GM12878 (cell line): ENCODE measurements at regions not wholly inside any gene's neighbourhood (a gene's known extent, or its start where the extent isn't known, plus 50 kb on each side); places are given as distances from the start of the nearest gene placed in this dataset.

Source experiments
- ATAC-seq: fragments of 200-7000 bp; cut with Tn5 transposase; 3 replicates; pipeline ENCODE4 v1.9.1; 2020; ENCODE audit warnings: mild to moderate bottlenecking, moderate library complexity
- BruUV-seq: library from RNA; stranded (reverse); fragments of 400-500 nt; replicated peaks from 2 replicates; lab custom pipeline; 2021; lab: Mats Ljungman, UMichigan
- CTCF ChIA-PET: fragments of 300-600 bp; sonication (Branson Sonifier 250); formaldehyde crosslinking; extraction: SDS; loops from one replicate; lab custom pipeline; 2021; ENCODE audit warnings: inconsistent platforms; lab: Yijun Ruan, JAX
- POLR2A ChIA-PET: fragments of 350-600 bp; formaldehyde crosslinking; extraction: SDS; loops from one replicate; lab custom pipeline; 2021; ENCODE audit warnings: inconsistent platforms; lab: Charles Lee
- RAD21 ChIA-PET: fragments of 300-600 bp; sonication (Branson Sonifier 250); formaldehyde crosslinking; loops from one replicate; lab custom pipeline; 2023; ENCODE audit warnings: antibody characterized with exemption; ENCODE audit not compliant: unreplicated experiment; lab: Charles Lee
- SMC1A ChIA-PET: fragments of 300-600 bp; sonication (Branson Sonifier 250); formaldehyde crosslinking; loops from one replicate; lab custom pipeline; 2023; ENCODE audit not compliant: unreplicated experiment, uncharacterized antibody; lab: Charles Lee
- DNase-seq: peaks from one replicate; pipeline ENCODE4 v3.0.0-alpha.2; 2011; ENCODE audit warnings: low read depth, low spot score
- FAIRE-seq: peaks from 3 replicates; lab custom pipeline; 2011; peaks lifted over from hg19 to GRCh38; lab: Jason Lieb, UNC
- H2AFZ ChIP-seq: 2 replicates; pipeline ENCODE4 v1.6.0; 2011; ENCODE audit warnings: low read depth, low read length, control low read depth; ENCODE audit not compliant: control insufficient read depth
- H3K27ac ChIP-seq: 2 replicates; pipeline ENCODE4 v1.5.1; 2011; ENCODE audit warnings: control low read depth; ENCODE audit not compliant: control insufficient read depth, insufficient read depth
- H3K27me3 ChIP-seq, 2 experiments: replicated peaks in 1 of 2; 2 replicates each; pipeline versions ENCODE4 v1.6.0 to v1.6.1; 2011; ENCODE audit warnings: low read length in 1 of 2; ENCODE audit not compliant: control insufficient read depth in 2 of 2, insufficient read depth in 2 of 2
- H3K36me3 ChIP-seq, 2 experiments: 2 replicates each; pipeline ENCODE4 v1.5.1; 2011; ENCODE audit warnings: low read length in 1 of 2; ENCODE audit not compliant: control insufficient read depth in 2 of 2, insufficient read depth in 2 of 2
- H3K4me1 ChIP-seq: 2 replicates; pipeline ENCODE4 v1.6.1; 2011; ENCODE audit warnings: mild to moderate bottlenecking, low read length, moderate library complexity, mixed read lengths; ENCODE audit not compliant: control insufficient read depth, insufficient read depth
- H3K4me2 ChIP-seq: 2 replicates; pipeline ENCODE4 v1.6.0; 2011; ENCODE audit warnings: control low read depth; ENCODE audit not compliant: control insufficient read depth, insufficient read depth
- H3K4me3 ChIP-seq: fragments of 200-600 bp; sonication (generic); 2 replicates; pipeline ENCODE4 v1.5.1; 2016
- H3K79me2 ChIP-seq: 2 replicates; pipeline ENCODE4 v1.6.0; 2011; ENCODE audit warnings: low read length; ENCODE audit not compliant: control insufficient read depth, insufficient read depth
- H3K9ac ChIP-seq: 2 replicates; pipeline ENCODE4 v1.8.0; 2011; ENCODE audit warnings: low read length, control low read depth, mixed read lengths; ENCODE audit not compliant: control insufficient read depth, insufficient read depth
- H3K9me3 ChIP-seq: replicated peaks from 3 replicates; pipeline ENCODE4 v1.5.1; 2011; ENCODE audit warnings: mild to moderate bottlenecking, low read length; ENCODE audit not compliant: control insufficient read depth, insufficient read depth
- H4K20me1 ChIP-seq: 2 replicates; pipeline ENCODE4 v1.6.0; 2011; ENCODE audit not compliant: control insufficient read depth, insufficient read depth
- JUND ChIP-seq: IDR thresholded peaks from 2 replicates; pipeline ENCODE4 v1.6.1; 2012; ENCODE audit warnings: low read depth, mild to moderate bottlenecking, low read length, improper control_type of control experiment, moderate library complexity
- KAT2A ChIP-seq: conservative IDR thresholded peaks from 2 replicates; pipeline ENCODE4 v1.6.1; 2011; ENCODE audit warnings: low read depth, low read length; ENCODE audit not compliant: control insufficient read depth
- NFXL1 ChIP-seq: fragments of 450-650 bp; IDR thresholded peaks from 2 replicates; pipeline ENCODE4 v1.6.1; 2017; ENCODE audit warnings: antibody characterized with exemption, mild to moderate bottlenecking, borderline replicate concordance
- NRF1 ChIP-seq: conservative IDR thresholded peaks from 2 replicates; pipeline ENCODE4 v1.6.1; 2011; ENCODE audit warnings: mild to moderate bottlenecking, low read depth, low read length, improper control_type of control experiment
- STAT1 ChIP-seq: fragments of 450-650 bp; conservative IDR thresholded peaks from 2 replicates; pipeline ENCODE4 v1.6.1; 2014; ENCODE audit warnings: antibody characterized with exemption, mild to moderate bottlenecking
- USF2 ChIP-seq: IDR thresholded peaks from 2 replicates; pipeline ENCODE4 v1.6.1; 2011; ENCODE audit warnings: low read depth, low read length, improper control_type of control experiment, borderline replicate concordance
- WGBS: methylation state at CpG from one replicate; pipeline ENCODE4 v1.1.6; 2016; ENCODE audit warnings: low lambda C conversion rate; ENCODE audit not compliant: insufficient replicate concordance, insufficient coverage; ENCODE audit errors: missing lambda C conversion rate; 5-methylcytosine and 5-hydroxymethylcytosine counted together
- in situ Hi-C: fragments of 300-500 bp; cut with MboI; formaldehyde crosslinking; loops from 9 replicates; pipeline ENCODE4 v1.14.3; 2018; ENCODE audit warnings: mixed read lengths
- intact Hi-C: fragments of 100-400 bp; cut with micrococcal nuclease; formaldehyde crosslinking; loops from one replicate; pipeline ENCODE4 v1.14.2; 2022; ENCODE audit not compliant: unreplicated experiment
- TF ChIP-seq, protein P1 (sequence below): fragments of 450-650 bp; formaldehyde crosslinking; IDR thresholded peaks from 2 replicates; pipeline ENCODE4 v1.5.0; 2022; ENCODE audit warnings: mild to moderate bottlenecking, missing genetic modification characterization

DNA sequence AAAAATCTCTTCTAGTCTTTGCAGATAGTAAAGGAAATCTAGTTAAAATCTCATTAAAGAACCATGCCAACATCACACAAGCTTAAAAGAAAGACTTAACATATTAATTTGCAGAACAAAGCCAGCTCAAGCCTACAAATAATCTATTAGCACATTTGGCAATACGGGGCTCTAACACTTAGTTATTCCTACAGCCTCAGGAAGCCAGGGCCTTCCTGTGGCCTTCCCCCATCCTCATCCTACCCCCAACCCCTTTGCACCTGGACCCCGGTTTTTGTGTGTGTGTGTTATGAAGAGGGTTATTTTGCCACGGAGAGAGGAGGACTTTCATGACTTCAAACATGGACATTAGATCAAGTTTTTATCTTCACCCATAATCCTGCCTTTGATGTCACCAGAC is 64.6 kb downstream of the FOXB2 start (continued):
- no peak for TF ChIP-seq NRF1

DNA sequence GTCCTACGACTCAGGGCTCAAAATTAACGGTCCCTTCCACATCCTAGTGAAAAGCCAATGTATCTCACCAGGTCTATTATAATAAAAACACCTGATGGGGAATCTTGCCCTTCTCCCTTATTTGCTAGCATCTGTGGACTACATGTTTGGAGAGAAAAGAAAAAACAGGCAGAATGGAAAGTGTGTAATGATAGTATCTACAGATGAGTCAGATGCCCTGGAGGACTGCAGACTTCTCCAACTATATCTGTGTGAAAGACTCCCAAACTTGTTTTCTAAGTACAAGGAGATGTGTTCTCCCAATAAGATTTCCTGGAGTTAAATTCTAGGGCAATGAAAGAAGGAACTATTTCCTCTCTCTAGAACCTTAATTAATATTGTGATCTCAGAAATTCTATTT is 66.0 kb downstream of the FOXB2 start:
- no peaks in the 10 kb centered on the region for H3K27me3 ChIP-seq
- in situ Hi-C loops, result no loop called here
- H4K20me1 ChIP-seq, result no peaks in the 10 kb centered on the region
- H3K4me2 ChIP-seq, result no peak overlapping the region
- ChIA-PET CTCF (no interaction called here), RAD21 (no interaction called here), POLR2A (no interaction called here), SMC1A (no interaction called here)
- no peak for ATAC-seq
- H3K27ac ChIP-seq, result no peak overlapping the region
- H3K4me3 ChIP-seq, result no peak overlapping the region
- no peak for FAIRE-seq
- DNase-seq, result no peak
- 2% methylated on average over 2 of the region's 2 CpGs for WGBS
- H3K4me1 ChIP-seq, result no peaks in the 10 kb centered on the region
- no peaks in the 10 kb centered on the region for H3K36me3 ChIP-seq
- H3K79me2 ChIP-seq, result no peaks in the 10 kb centered on the region
- H3K9me3 ChIP-seq, result no peaks in the 10 kb centered on the region
- no peak overlapping the region for H2AFZ ChIP-seq
- TF ChIP-seq STAT1, result no peak
- no peak for TF ChIP-seq KAT2A
- no peak for TF ChIP-seq NFXL1
- no peak for TF ChIP-seq JUND
- no peak for TF ChIP-seq USF2
- TF ChIP-seq, protein P1, sequence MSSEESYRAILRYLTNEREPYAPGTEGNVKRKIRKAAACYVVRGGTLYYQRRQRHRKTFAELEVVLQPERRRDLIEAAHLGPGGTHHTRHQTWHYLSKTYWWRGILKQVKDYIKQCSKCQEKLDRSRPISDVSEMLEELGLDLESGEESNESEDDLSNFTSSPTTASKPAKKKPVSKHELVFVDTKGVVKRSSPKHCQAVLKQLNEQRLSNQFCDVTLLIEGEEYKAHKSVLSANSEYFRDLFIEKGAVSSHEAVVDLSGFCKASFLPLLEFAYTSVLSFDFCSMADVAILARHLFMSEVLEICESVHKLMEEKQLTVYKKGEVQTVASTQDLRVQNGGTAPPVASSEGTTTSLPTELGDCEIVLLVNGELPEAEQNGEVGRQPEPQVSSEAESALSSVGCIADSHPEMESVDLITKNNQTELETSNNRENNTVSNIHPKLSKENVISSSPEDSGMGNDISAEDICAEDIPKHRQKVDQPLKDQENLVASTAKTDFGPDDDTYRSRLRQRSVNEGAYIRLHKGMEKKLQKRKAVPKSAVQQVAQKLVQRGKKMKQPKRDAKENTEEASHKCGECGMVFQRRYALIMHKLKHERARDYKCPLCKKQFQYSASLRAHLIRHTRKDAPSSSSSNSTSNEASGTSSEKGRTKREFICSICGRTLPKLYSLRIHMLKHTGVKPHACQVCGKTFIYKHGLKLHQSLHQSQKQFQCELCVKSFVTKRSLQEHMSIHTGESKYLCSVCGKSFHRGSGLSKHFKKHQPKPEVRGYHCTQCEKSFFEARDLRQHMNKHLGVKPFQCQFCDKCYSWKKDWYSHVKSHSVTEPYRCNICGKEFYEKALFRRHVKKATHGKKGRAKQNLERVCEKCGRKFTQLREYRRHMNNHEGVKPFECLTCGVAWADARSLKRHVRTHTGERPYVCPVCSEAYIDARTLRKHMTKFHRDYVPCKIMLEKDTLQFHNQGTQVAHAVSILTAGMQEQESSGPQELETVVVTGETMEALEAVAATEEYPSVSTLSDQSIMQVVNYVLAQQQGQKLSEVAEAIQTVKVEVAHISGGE (CRISPR knock-in tag), result no peak
- H3K9ac ChIP-seq, result no peak overlapping the region
- no TSS peak for BruUV-seq
- intact Hi-C loops, result no loop called here
